GM23338 (cell line): ENCODE measurements at regions not wholly inside any gene's neighbourhood (a gene's known extent, or its start where the extent isn't known, plus 50 kb on each side); places are given as distances from the start of the nearest gene placed in this dataset.

Experiments
- ATAC-seq: fragments of 200-7000 bp; cut with Tn5 transposase; 3 replicates; pipeline ENCODE4 v1.9.1; 2020
- DNase-seq: peaks from one replicate; pipeline ENCODE4 v3.0.0-alpha.2; 2015; ENCODE audit warnings: low spot score
- H2AFZ ChIP-seq: fragments of 200-600 bp; sonication (generic); 2 replicates; pipeline ENCODE4 v1.8.0; 2016; ENCODE audit warnings: antibody characterized with exemption, mild to moderate bottlenecking, moderate library complexity
- H3F3A ChIP-seq: fragments of 200-600 bp; sonication (generic); replicated peaks from 2 replicates; pipeline ENCODE4 v1.8.0; 2017; ENCODE audit warnings: antibody characterized with exemption, mixed run types, low read depth
- H3K27ac ChIP-seq: fragments of 200-600 bp; sonication (generic); 2 replicates; pipeline ENCODE4 v1.6.1; 2016; ENCODE audit warnings: low read depth
- H3K27me3 ChIP-seq: fragments of 200-600 bp; sonication (generic); 2 replicates; pipeline ENCODE4 v1.8.0; 2016; ENCODE audit warnings: mild to moderate bottlenecking, mixed run types, moderate library complexity; ENCODE audit not compliant: insufficient read depth
- H3K36me3 ChIP-seq: fragments of 200-600 bp; sonication (generic); 2 replicates; pipeline ENCODE4 v1.8.0; 2016; ENCODE audit warnings: mild to moderate bottlenecking; ENCODE audit not compliant: insufficient read depth
- H3K4me1 ChIP-seq: fragments of 200-600 bp; sonication (generic); 2 replicates; pipeline ENCODE4 v1.8.0; 2016; ENCODE audit warnings: mild to moderate bottlenecking, moderate library complexity; ENCODE audit not compliant: insufficient read depth
- H3K4me2 ChIP-seq: fragments of 200-600 bp; sonication (generic); 2 replicates; pipeline ENCODE4 v1.7.1; 2017; ENCODE audit warnings: mixed run types
- H3K4me3 ChIP-seq: fragments of 200-600 bp; sonication (generic); 2 replicates; pipeline ENCODE4 v1.6.1; 2016; ENCODE audit warnings: mixed run types
- H3K79me2 ChIP-seq: fragments of 200-600 bp; sonication (generic); replicated peaks from 2 replicates; pipeline ENCODE4 v1.8.0; 2017; ENCODE audit warnings: mild to moderate bottlenecking; ENCODE audit not compliant: insufficient read depth
- H3K9me2 ChIP-seq: fragments of 200-600 bp; sonication (generic); 2 replicates; pipeline ENCODE4 v1.8.0; 2017; ENCODE audit not compliant: insufficient read depth
- H4K20me1 ChIP-seq: fragments of 200-600 bp; sonication (generic); replicated peaks from 2 replicates; pipeline ENCODE4 v1.8.0; 2017; ENCODE audit warnings: mild to moderate bottlenecking; ENCODE audit not compliant: insufficient read depth
- H3K27ac Mint-ChIP-seq: 2 replicates; pipeline ENCODE4 v1.8.0; 2020; ENCODE audit warnings: inconsistent platforms, mild to moderate bottlenecking, moderate library complexity, mixed read lengths
- H3K27me3 Mint-ChIP-seq: 3 replicates; pipeline ENCODE4 v1.8.0; 2022; ENCODE audit warnings: low read depth, mild to moderate bottlenecking, moderate library complexity, mixed read lengths, inconsistent platforms; ENCODE audit not compliant: insufficient read depth, poor library complexity
- H3K36me3 Mint-ChIP-seq: 3 replicates; pipeline ENCODE4 v1.8.0; 2021; ENCODE audit warnings: low read depth, mild to moderate bottlenecking, inconsistent platforms, moderate library complexity, mixed read lengths
- H3K4me1 Mint-ChIP-seq: 3 replicates; pipeline ENCODE4 v1.8.0; 2020; ENCODE audit warnings: mild to moderate bottlenecking, inconsistent platforms, mixed read lengths
- H3K4me3 Mint-ChIP-seq: 3 replicates; pipeline ENCODE4 v1.8.0; 2021; ENCODE audit warnings: moderate library complexity, mild to moderate bottlenecking, inconsistent platforms, mixed read lengths
- H3K9me3 Mint-ChIP-seq: 3 replicates; pipeline ENCODE4 v1.8.0; 2020; ENCODE audit warnings: moderate library complexity, mild to moderate bottlenecking, inconsistent platforms, mixed read lengths
- CTCF ChIP-seq, 2 experiments: fragments of 200-600 bp in 1 of 2; sonication (generic) in 1 of 2; conservative IDR thresholded peaks; 2 replicates each; pipeline versions ENCODE4 v1.5.1 to v1.6.1; 2016 to 2017; ENCODE audit warnings: antibody characterized with exemption in 2 of 2, low read depth in 2 of 2, mild to moderate bottlenecking in 2 of 2, moderate library complexity in 1 of 2
- ETS1 ChIP-seq: IDR thresholded peaks from 2 replicates; pipeline ENCODE4 v1.6.1; 2016; ENCODE audit warnings: antibody characterized with exemption
- EZH2 ChIP-seq: fragments of 200-600 bp; sonication (generic); IDR thresholded peaks from one replicate; pipeline ENCODE4 v1.8.0; 2017; ENCODE audit warnings: antibody characterized with exemption, mild to moderate bottlenecking, low read depth; ENCODE audit not compliant: unreplicated experiment
- EZH2phosphoT487 ChIP-seq: fragments of 200-600 bp; sonication (generic); IDR thresholded peaks from one replicate; pipeline ENCODE4 v1.8.1; 2018; ENCODE audit warnings: antibody characterized with exemption; ENCODE audit not compliant: unreplicated experiment
- NANOG ChIP-seq: IDR thresholded peaks from 2 replicates; pipeline ENCODE4 v1.6.1; 2016; ENCODE audit warnings: antibody characterized with exemption, borderline replicate concordance
- POLR2AphosphoS5 ChIP-seq: IDR thresholded peaks from 2 replicates; pipeline ENCODE4 v1.6.1; 2016; ENCODE audit warnings: antibody characterized with exemption, low read depth
- REST ChIP-seq: IDR thresholded peaks from one replicate; pipeline ENCODE4 v1.6.1; 2018; ENCODE audit warnings: antibody characterized with exemption; ENCODE audit not compliant: unreplicated experiment
- STAT1 ChIP-seq: IDR thresholded peaks from one replicate; pipeline ENCODE4 v1.6.1; 2016; ENCODE audit warnings: antibody characterized with exemption; ENCODE audit not compliant: unreplicated experiment
- ZNF114 ChIP-seq: fragments of 250-450 bp; sonication (Bioruptor Pico); IDR thresholded peaks from 2 replicates; pipeline ENCODE4 v1.5.0; 2020; ENCODE audit warnings: mild to moderate bottlenecking, moderate library complexity
- ZNF331 ChIP-seq: fragments of 250-450 bp; sonication (Bioruptor Pico); IDR thresholded peaks from 2 replicates; pipeline ENCODE4 v1.5.0; 2020; ENCODE audit warnings: low read depth, mild to moderate bottlenecking, moderate library complexity

- Mint-ChIP-seq H3K4me3 (no peak overlapping the region), H3K36me3 (peaks cover 6% of the 10 kb centered on the region; the same call in 2 of the 3 replicates), H3K27me3 (no peaks in the 10 kb centered on the region), H3K4me1 (peaks cover 3% of the 10 kb centered on the region), H3K27ac (no peak overlapping the region), H3K9me3 (peaks cover 6% of the 10 kb centered on the region; the same call in 1 of the 3 replicates)
- TF ChIP-seq ETS1, result no peak
- TF ChIP-seq STAT1, result no peak
- H3K79me2 ChIP-seq, result no peaks in the 10 kb centered on the region
- H3K4me2 ChIP-seq, result no peak overlapping the region
- ATAC-seq (no peak), DNase-seq (no peak)
- H3K27ac ChIP-seq, result no peak overlapping the region
- no peaks in the 10 kb centered on the region for H3K27me3 ChIP-seq
- H2AFZ ChIP-seq, result no peak overlapping the region
- H3K4me1 ChIP-seq, result no peaks in the 10 kb centered on the region
- H3K9me2 ChIP-seq, result peaks cover 19% of the 10 kb centered on the region
- H3K4me3 ChIP-seq, result no peak overlapping the region
- no peaks in the 10 kb centered on the region for H3K36me3 ChIP-seq
- no peaks in the 10 kb centered on the region for H3F3A ChIP-seq
- H4K20me1 ChIP-seq, result no peaks in the 10 kb centered on the region
Measured at GRCh38 chr14:96987771-96988170, 190.6 kb downstream of the VRK1 start.

GRCh38 chr14:96989306-96989705, 192.1 kb downstream of the VRK1 start:
- H3K9me2 ChIP-seq, result peaks cover 12% of the 10 kb centered on the region
- no peak for TF ChIP-seq EZH2
- no peak for TF ChIP-seq NANOG
- no peak for TF ChIP-seq REST
- TF ChIP-seq EZH2phosphoT487, result no peak
- no peak for TF ChIP-seq CTCF (conservative IDR thresholded peaks at IDR 0.05; ENCODE audit: low read depth in 2 of 2)
- no peak for TF ChIP-seq STAT1
- no peak for TF ChIP-seq ETS1
- no peak for TF ChIP-seq ZNF114 (CRISPR knock-in tag)
- no peak for TF ChIP-seq POLR2AphosphoS5
- no peak for TF ChIP-seq ZNF331 (CRISPR knock-in tag)
- no peak overlapping the region for H3K4me3 ChIP-seq
- H3K27ac Mint-ChIP-seq, result no peak overlapping the region
- H3K9me3 Mint-ChIP-seq, result peaks cover 6% of the 10 kb centered on the region; the same call in 1 of the 3 replicates
- no peak overlapping the region for H2AFZ ChIP-seq
- ATAC-seq (no peak), DNase-seq (no peak)
- H4K20me1 ChIP-seq, result no peaks in the 10 kb centered on the region
- H3K4me2 ChIP-seq, result no peak overlapping the region
- no peaks in the 10 kb centered on the region for H3K27me3 Mint-ChIP-seq
- H3K36me3 ChIP-seq, result no peaks in the 10 kb centered on the region
- no peaks in the 10 kb centered on the region for H3K4me1 ChIP-seq
- peaks cover 3% of the 10 kb centered on the region for H3K4me1 Mint-ChIP-seq
- H3K79me2 ChIP-seq, result no peaks in the 10 kb centered on the region
- H3K4me3 Mint-ChIP-seq, result no peak overlapping the region
- H3K36me3 Mint-ChIP-seq, result peaks cover 6% of the 10 kb centered on the region; the same call in 2 of the 3 replicates
- no peaks in the 10 kb centered on the region for H3K27me3 ChIP-seq
- no peak overlapping the region for H3K27ac ChIP-seq
- no peaks in the 10 kb centered on the region for H3F3A ChIP-seq
